ENCODE measurements at regions not wholly inside any gene's neighbourhood (a gene's known extent, or its start where the extent isn't known, plus 50 kb on each side); places are given as distances from the start of the nearest gene placed in this dataset.
"Not testable (repeated sequence)": the region's sequence is repeated elsewhere in the genome, so short reads cannot be mapped to it uniquely, and the experiment has no call there.

DNA sequence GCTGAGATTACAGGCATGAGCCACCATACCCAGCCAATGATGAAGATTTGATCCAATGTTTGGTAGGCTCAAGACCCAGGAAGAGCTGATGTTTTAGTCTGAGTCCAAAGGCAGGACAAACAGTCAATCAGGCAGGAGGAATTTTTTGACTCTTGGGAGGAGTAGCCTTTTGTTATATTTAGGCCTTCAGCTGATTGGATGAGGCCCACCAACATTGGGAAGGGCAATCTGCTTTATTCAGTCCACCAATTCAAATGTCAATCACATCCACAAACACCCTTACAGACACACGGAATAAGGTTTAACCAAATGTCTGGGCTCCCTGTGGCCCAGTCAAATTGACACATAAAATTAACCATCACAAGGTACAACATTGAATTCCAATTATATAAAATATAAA is 61.9 kb upstream of the COX20 start:
- Histone ChIP-seq H3K27ac (ENCODE audit: low read depth, low read length) (no peak overlapping the region), H3K23ac (ENCODE audit: low read length) (no peak overlapping the region), H3K79me1 (ENCODE audit: low read length) (no peaks in the 10 kb centered on the region), H3K4ac (ENCODE audit: low read depth, low read length) (no peak overlapping the region), H3K4me1 (ENCODE audit: control insufficient read depth in 1 of 2, insufficient read depth in 2 of 2, low read length in 2 of 2) (no peaks in the 10 kb centered on the region), H3K9me3 (ENCODE audit: insufficient read depth, low read depth, low read length) (peaks cover 5% of the 10 kb centered on the region), H4K12ac (ENCODE audit: low read depth, low read length) (no peak overlapping the region), H3K27me3 (ENCODE audit: insufficient read depth, low read length) (no peaks in the 10 kb centered on the region), H3K9ac (ENCODE audit: low read length) (no peak overlapping the region), H3K18ac (ENCODE audit: low read length) (no peak overlapping the region), H2BK5ac (ENCODE audit: low read depth, low read length, poor library complexity) (no peak overlapping the region), H2BK12ac (ENCODE audit: low read length) (no peak overlapping the region), H3K4me3 (ENCODE audit: low read depth, low read length) (no peak overlapping the region), H3K79me2 (ENCODE audit: control insufficient read depth, insufficient read depth, low read length, poor library complexity) (no peaks in the 10 kb centered on the region), H2AK5ac (ENCODE audit: low read length) (no peak overlapping the region), H3K4me2 (ENCODE audit: low read length) (no peak overlapping the region), H2AFZ (ENCODE audit: insufficient read depth, low read length, poor library complexity) (no peak overlapping the region), H2BK120ac (ENCODE audit: insufficient read depth, low read length, poor library complexity) (no peak overlapping the region), H4K8ac (ENCODE audit: low read depth, low read length) (no peak overlapping the region), H3K14ac (ENCODE audit: low read length) (no peak overlapping the region), H4K91ac (ENCODE audit: low read depth, low read length) (no peak overlapping the region), H3K36me3 (ENCODE audit: control insufficient read depth in 1 of 2, insufficient read depth in 2 of 2, low read length in 2 of 2) (no peaks in the 10 kb centered on the region)
- DNase-seq = no peak
- WGBS (ENCODE audit: extremely low coverage, insufficient coverage, insufficient read length) = no CpG with 5 or more reads among the region's 1 CpG

DNA sequence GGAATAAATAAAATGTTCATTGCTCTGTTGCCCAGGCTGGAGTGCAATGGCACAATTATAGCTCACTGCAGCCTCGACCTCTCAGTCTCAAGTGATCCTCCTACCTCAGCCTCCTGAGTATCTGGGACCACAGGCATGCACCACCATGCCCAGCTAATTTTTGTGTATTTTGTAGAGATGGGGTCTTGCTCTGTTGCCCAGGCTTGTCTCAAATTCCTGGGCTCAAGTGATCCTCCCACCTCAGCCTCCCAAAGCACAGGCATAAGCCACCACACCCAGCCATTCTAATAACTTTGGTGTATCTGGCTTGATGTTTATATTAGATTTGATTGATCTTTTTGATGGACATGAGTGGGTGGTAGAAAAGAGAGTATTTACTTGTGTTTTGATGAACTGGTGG is 58.7 kb upstream of the COX20 start:
- H3K4ac ChIP-seq (ENCODE audit: low read depth, low read length); H3K36me3 ChIP-seq (ENCODE audit: control insufficient read depth in 1 of 2, insufficient read depth in 2 of 2, low read length in 2 of 2); H3K27ac ChIP-seq (ENCODE audit: low read depth, low read length); H3K4me1 ChIP-seq (ENCODE audit: control insufficient read depth in 1 of 2, insufficient read depth in 2 of 2, low read length in 2 of 2); H3K4me3 ChIP-seq (ENCODE audit: low read depth, low read length); H3K79me2 ChIP-seq (ENCODE audit: control insufficient read depth, insufficient read depth, low read length, poor library complexity); H3K18ac ChIP-seq (ENCODE audit: low read length); H2AK5ac ChIP-seq (ENCODE audit: low read length); H3K9ac ChIP-seq (ENCODE audit: low read length); H2AFZ ChIP-seq (ENCODE audit: insufficient read depth, low read length, poor library complexity); H3K9me3 ChIP-seq (ENCODE audit: insufficient read depth, low read depth, low read length); DNase-seq; H2BK12ac ChIP-seq (ENCODE audit: low read length); H3K23ac ChIP-seq (ENCODE audit: low read length); H3K14ac ChIP-seq (ENCODE audit: low read length); H2BK5ac ChIP-seq (ENCODE audit: low read depth, low read length, poor library complexity); H4K12ac ChIP-seq (ENCODE audit: low read depth, low read length); H3K27me3 ChIP-seq (ENCODE audit: insufficient read depth, low read length); H4K8ac ChIP-seq (ENCODE audit: low read depth, low read length); H3K4me2 ChIP-seq (ENCODE audit: low read length); H3K79me1 ChIP-seq (ENCODE audit: low read length); H2BK120ac ChIP-seq (ENCODE audit: insufficient read depth, low read length, poor library complexity); H4K91ac ChIP-seq (ENCODE audit: low read depth, low read length): not testable (repeated sequence)
- WGBS (ENCODE audit: extremely low coverage, insufficient coverage, insufficient read length) = no CpG with 5 or more reads among the region's 1 CpG

DNA sequence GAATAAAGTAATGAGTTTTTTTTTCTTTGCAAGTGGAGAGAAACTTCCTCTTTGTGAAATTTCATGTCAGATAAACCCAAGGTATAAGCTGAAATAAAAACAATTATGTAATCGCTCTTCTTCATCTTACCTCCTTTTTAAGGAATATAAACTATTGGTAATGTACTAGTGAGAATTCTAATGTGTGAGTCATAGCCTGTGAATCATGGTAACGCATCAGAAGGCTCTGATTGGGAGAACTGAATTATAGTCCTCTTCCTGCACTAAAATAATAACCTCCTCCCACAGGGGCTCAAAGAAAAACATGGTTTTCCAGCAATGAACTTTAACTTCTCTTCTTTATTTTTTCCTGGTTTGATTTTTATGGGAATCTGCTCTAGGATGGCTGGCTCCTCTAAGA is 57.1 kb upstream of the COX20 start:
- no peak overlapping the region for H3K27ac ChIP-seq (ENCODE audit: low read depth, low read length)
- no CpG with 5 or more reads among the region's 2 CpGs for WGBS (ENCODE audit: extremely low coverage, insufficient coverage, insufficient read length)
- no peaks in the 10 kb centered on the region for H3K4me1 ChIP-seq (ENCODE audit: control insufficient read depth in 1 of 2, insufficient read depth in 2 of 2, low read length in 2 of 2)
- H4K91ac ChIP-seq (ENCODE audit: low read depth, low read length) = no peak overlapping the region
- no peak overlapping the region for H2BK120ac ChIP-seq (ENCODE audit: insufficient read depth, low read length, poor library complexity)
- no peak overlapping the region for H3K9ac ChIP-seq (ENCODE audit: low read length)
- no peaks in the 10 kb centered on the region for H3K27me3 ChIP-seq (ENCODE audit: insufficient read depth, low read length)
- H3K18ac ChIP-seq (ENCODE audit: low read length) = no peak overlapping the region
- no peaks in the 10 kb centered on the region for H3K79me2 ChIP-seq (ENCODE audit: control insufficient read depth, insufficient read depth, low read length, poor library complexity)
- H3K36me3 ChIP-seq (ENCODE audit: control insufficient read depth in 1 of 2, insufficient read depth in 2 of 2, low read length in 2 of 2) = no peaks in the 10 kb centered on the region
- H3K23ac ChIP-seq (ENCODE audit: low read length) = no peak overlapping the region
- no peak overlapping the region for H2AK5ac ChIP-seq (ENCODE audit: low read length)
- H2BK5ac ChIP-seq (ENCODE audit: low read depth, low read length, poor library complexity) = no peak overlapping the region
- no peak overlapping the region for H3K14ac ChIP-seq (ENCODE audit: low read length)
- no peak overlapping the region for H3K4ac ChIP-seq (ENCODE audit: low read depth, low read length)
- no peak overlapping the region for H4K8ac ChIP-seq (ENCODE audit: low read depth, low read length)
- H3K4me3 ChIP-seq (ENCODE audit: low read depth, low read length) = no peak overlapping the region
- H3K9me3 ChIP-seq (ENCODE audit: insufficient read depth, low read depth, low read length) = peaks cover 5% of the 10 kb centered on the region
- H3K4me2 ChIP-seq (ENCODE audit: low read length) = no peak overlapping the region
- H3K79me1 ChIP-seq (ENCODE audit: low read length) = no peaks in the 10 kb centered on the region
- H2AFZ ChIP-seq (ENCODE audit: insufficient read depth, low read length, poor library complexity) = no peak overlapping the region
- DNase-seq = peak in 1 of 2 donors; percentile 23
- H2BK12ac ChIP-seq (ENCODE audit: low read length) = no peak overlapping the region
- H4K12ac ChIP-seq (ENCODE audit: low read depth, low read length) = no peak overlapping the region

DNA sequence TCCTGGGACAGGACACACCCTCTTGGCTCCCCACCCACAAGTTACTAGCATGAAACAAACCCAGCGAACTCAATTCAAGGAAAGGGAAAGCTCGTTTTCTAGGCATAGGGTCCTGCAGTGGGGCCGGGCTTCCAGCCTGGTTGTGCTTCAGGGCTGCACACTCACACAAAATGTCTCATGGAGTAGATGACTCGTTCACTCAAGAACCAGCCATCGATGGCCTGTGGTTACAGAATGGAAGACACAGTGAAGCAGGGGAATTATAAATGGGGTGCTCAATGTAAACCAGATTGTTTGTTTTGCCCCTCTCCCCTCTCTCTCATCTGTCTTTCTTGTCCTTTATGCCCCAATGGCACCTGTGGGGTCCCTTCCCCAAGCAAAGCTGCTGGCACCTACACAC is 56.0 kb upstream of the COX20 start:
- Histone ChIP-seq H3K27me3 (ENCODE audit: insufficient read depth, low read length) (no peaks in the 10 kb centered on the region), H2BK5ac (ENCODE audit: low read depth, low read length, poor library complexity) (no peak overlapping the region), H3K4ac (ENCODE audit: low read depth, low read length) (no peak overlapping the region), H3K4me1 (ENCODE audit: control insufficient read depth in 1 of 2, insufficient read depth in 2 of 2, low read length in 2 of 2) (no peaks in the 10 kb centered on the region), H3K4me2 (ENCODE audit: low read length) (no peak overlapping the region), H3K18ac (ENCODE audit: low read length) (no peak overlapping the region), H2AK5ac (ENCODE audit: low read length) (no peak overlapping the region), H2BK120ac (ENCODE audit: insufficient read depth, low read length, poor library complexity) (no peak overlapping the region), H3K79me1 (ENCODE audit: low read length) (no peaks in the 10 kb centered on the region), H3K14ac (ENCODE audit: low read length) (no peak overlapping the region), H2BK12ac (ENCODE audit: low read length) (no peak overlapping the region), H4K8ac (ENCODE audit: low read depth, low read length) (no peak overlapping the region), H3K9me3 (ENCODE audit: insufficient read depth, low read depth, low read length) (peaks cover 5% of the 10 kb centered on the region), H3K4me3 (ENCODE audit: low read depth, low read length) (no peak overlapping the region), H3K36me3 (ENCODE audit: control insufficient read depth in 1 of 2, insufficient read depth in 2 of 2, low read length in 2 of 2) (no peaks in the 10 kb centered on the region), H4K12ac (ENCODE audit: low read depth, low read length) (no peak overlapping the region), H3K23ac (ENCODE audit: low read length) (no peak overlapping the region), H3K27ac (ENCODE audit: low read depth, low read length) (no peak overlapping the region), H2AFZ (ENCODE audit: insufficient read depth, low read length, poor library complexity) (no peak overlapping the region), H4K91ac (ENCODE audit: low read depth, low read length) (no peak overlapping the region), H3K79me2 (ENCODE audit: control insufficient read depth, insufficient read depth, low read length, poor library complexity) (no peaks in the 10 kb centered on the region), H3K9ac (ENCODE audit: low read length) (peak overlapping the region; percentile 33)
- WGBS (ENCODE audit: extremely low coverage, insufficient coverage, insufficient read length) = no CpG with 5 or more reads among the region's 5 CpGs
- no peak for DNase-seq
